HG03039 (cell line): ENCODE measurements at regions not wholly inside any gene's neighbourhood (a gene's known extent, or its start where the extent isn't known, plus 50 kb on each side); places are given as distances from the start of the nearest gene placed in this dataset.
"Not testable (repeated sequence)": the region's sequence is repeated elsewhere in the genome, so short reads cannot be mapped to it uniquely, and the experiment has no call there.

ENCODE experiments used
- ATAC-seq: cut with Tn5 transposase; IDR thresholded peaks from one replicate; pipeline ENCODE4 v1.9.1; 2021; ENCODE audit warnings: mild to moderate bottlenecking, moderate library complexity; ENCODE audit not compliant: unreplicated experiment

DNA sequence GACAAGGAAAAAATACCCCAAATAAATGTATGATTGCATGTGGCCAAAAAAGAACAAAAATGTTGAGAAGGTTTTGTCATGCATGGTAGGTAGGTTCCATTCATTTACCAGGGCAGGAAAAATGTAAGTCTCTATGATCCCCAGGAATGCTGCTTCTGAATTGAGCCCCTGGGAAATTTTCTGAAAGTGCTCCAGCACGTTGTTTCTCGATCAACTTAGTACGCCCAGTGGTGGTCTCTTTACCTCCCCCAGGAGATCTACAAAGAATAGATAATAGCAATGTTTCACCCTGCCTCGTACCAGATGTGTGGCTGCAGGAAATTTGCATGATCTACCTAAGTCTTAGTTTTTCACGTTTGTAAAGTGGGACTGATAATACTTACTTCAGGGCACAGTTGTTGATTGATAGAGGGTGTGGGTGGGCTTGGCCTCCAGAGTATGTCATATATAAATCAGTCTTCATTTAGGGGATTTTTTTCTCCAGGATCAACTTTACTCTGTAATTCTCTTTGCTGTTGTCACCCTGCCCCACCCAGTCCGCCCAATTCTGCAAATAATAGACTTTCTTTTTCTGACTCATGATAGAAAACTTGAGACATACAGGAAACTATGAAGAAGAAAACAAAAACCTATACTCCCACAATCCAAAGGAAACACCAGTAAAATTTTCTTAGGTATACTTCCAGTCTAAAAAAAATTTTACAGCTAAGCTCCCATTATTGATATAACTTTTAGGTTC lies 462.0 kb upstream of the RUNX1 start:
- no peak for ATAC-seq

DNA sequence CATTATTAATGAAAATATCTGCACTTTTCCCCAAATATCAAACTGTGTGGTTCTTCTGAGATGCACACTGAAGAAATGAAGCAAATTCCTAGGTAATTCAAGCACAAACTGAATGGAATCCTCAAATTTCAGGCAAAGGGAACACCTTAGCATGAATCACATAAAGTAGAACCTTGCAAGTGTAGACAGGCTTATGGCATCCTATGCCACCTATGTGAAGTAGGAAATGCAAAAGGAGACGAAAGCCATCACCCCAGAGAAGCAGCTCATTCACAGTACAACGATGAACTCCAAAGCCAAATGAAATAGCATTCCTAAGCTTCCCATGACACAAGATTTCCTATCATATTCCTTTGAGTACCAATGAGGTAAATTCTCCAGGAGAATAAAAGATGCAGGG lies 461.2 kb upstream of the RUNX1 start:
- ATAC-seq: no peak

DNA sequence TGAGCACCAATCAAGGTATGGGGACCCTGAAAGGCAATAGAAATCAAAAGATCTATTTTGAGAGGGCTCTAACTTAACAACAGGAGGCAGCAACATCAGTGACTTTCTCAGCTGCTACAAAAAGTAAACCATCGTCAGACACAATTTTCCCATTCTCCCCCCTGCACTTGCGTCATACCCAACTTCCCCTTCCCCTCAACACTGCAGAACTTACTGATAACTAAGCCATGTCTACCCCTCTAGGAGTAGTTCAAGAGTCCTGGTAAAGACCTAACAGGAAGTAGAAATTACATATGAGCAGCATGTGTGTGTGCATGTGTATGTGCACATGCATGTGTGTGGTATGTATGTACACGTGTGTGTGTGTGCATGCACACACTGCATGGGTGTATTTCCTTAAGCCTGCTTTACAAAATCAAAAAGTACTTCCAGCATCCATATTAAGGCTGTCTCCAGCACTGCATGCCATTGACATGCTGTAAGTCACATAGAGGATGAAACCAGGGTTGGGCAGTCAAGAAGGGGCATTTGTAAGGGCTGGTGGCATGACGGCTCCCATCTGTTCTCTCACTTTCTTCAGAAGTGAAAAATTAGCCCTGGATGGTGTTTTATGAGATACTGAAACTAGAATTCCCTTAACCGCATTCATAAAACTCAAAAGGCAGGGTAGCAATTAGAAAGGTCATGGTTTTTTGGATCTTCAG lies 460.1 kb upstream of the RUNX1 start:
- no peak for ATAC-seq

DNA sequence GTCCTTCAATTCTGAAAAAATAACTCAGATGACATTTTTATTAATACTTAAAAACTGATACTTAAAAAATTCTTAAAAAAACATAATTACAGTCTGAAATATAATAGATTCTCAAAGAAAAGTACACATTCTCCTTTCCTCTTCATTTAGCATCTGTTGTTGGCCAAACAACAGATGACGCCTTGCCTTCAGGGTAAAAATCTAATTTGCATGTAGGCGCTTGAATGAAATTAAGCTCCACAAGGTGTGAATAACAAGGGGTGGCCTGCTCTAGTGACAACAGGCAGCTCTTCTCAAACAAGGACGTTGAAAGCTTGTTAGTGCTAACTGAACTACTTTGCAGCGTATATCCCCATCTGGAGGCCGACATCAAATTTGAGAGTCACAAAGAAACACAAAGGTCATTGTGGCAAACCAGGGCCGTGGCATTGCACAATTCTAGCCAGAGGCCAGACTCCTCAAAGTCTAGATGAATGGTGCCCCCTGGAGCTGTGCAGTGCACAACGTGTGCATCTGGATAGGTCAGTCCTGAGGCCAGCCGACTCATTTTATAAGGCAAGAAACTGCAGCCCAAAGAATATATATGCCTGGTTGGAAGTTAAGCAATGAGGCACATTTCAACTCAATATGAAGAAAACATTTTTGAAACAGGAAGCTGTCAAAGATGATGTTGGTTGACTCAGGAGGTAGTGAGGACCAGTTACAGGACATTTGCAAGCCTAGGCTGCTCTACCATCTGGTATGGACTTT lies 459.2 kb upstream of the RUNX1 start:
- no peak for ATAC-seq

DNA sequence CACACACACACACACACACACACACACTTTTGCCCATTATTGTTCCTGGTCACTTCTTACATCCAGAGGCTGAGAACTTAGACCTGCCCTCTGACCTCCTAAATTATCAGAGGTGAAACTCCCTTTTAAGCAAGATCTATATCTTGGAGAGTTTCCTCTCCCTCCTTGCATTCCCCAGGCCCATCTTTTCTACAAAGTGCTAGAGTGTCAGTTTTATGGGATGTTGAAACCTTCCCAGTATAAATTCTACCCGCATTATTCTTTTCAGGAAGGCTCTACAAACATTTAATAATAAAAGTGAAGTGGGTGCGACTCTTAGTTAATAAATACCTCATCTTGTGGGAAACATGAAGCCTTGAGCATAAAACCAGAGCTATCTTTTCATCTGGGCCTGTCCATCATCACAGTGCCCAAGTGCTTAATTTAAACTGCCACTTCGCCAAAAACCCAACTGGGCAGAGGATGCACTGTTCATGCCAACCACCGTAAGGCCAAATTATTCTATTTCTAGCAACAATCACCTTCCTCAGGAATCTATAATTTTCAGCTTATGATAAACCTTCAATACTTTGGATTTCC lies 458.2 kb upstream of the RUNX1 start:
- ATAC-seq: no peak

DNA sequence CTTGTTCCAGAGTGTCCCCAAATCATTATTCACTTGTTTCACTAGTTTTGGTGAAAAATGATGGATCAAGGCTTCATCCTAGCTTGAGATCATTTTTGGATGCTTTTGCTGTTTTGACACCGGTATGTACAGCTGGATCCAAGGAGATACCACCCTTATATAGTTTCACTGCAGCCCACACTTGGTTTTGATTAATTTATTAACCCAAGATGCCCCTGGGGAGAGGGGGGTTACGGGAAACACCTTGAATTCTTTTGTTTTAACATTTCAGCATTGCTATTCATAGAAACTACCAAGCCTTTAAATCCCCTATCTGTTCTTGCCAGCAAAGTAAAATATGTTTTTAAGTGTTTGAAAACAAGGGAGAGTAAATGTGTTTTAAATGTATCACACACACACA lies 457.7 kb upstream of the RUNX1 start:
- no peak for ATAC-seq

DNA sequence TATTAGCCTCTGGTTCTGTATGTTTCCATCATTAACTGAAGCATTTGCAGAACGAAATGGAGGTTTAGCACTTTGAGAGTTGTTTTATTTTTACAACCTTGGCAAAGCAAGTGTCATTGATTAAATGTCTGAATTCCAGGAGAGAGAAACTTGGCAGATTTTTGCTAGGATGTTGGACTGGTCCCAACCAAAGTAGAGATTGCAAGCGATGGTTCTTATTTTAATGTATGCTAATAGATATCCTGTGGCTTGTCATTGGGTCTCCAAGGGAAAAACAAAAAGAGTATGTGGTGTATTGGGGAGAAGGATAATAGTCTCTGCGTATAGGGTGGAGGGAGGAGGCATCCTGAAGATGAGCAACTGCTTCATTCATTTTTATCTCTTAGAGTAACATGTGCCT lies 457.2 kb upstream of the RUNX1 start:
- no peak for ATAC-seq

DNA sequence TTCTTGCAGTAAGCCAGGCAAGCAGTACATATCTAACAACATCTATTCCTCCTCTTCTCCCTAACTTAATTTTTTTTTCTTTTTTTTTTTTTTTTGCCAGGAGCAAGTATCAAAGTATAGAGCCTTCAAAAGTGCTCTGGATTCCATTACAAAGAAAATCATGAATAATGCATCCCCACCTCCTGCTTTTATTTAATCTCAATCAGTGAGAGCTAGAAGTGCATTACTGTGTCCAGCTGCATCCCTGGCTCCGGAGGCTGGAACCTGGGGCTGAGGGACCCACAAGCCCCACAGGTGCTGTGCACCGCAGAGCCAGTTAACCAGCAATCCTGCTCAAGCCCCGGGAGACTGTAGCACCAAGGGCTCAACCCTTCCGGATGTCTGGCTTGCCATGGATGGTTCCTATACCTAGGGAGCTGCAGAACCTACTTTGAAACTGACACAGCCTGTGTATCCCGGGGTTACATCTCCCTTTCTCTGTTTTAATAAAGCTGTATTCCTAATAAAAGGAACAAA lies 455.9 kb upstream of the RUNX1 start:
- no peak for ATAC-seq

DNA sequence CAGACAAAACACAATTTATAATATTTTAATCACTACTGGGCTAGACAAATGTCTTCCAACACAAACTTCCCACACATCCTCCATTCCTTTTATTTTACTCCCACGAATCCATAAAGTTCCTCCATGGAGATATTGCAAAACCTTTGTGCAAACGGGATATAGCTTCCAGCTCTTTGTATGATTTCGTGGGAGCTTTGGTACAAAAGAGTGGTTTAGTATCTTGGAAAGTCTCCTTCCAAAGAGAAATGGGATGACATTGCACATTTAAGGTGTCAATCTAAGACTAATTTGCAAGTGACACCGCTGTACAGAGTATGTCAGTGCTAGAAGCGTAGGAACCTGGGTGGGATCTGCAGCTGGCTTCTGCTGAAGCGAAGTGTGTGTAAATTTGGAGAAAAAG lies 455.2 kb upstream of the RUNX1 start:
- ATAC-seq: no peak

DNA sequence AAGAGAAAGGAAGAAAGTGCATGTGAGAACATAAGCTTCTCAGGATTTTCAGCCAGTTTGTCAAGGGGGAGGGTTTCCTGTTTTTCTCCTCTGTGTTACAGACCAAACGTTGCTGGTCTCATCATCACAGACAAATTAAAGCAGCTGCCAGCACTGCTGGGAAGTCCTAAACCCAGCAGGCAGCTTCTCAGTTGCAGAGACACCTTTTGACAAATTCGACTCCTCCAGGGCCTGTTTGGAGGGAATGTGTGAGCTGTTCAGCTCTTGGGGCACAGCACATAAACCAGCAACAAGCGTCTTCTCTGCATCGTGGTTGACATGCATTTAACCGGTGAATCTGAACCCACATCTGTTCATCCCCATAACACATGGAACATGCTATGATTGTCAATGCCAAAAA lies 454.6 kb upstream of the RUNX1 start:
- ATAC-seq: no peak

DNA sequence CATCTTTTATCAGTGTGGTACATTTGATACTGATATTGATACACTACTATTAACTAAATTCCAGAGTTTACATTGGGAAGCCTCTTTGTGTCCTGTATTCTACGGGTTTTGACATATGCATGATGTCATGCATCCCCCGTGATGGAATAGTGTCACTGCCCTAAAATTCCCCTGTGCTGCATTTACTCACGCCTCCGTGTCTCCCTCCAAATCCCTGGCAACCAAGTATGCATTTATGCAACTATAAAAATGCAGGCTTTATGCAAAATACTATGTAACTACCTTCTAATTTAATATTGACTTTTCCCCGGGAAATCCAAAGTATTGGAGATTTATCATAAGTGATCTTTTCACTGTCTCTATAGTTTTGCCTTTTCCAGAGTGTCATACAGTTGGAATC lies 453.7 kb upstream of the RUNX1 start:
- ATAC-seq: no peak

DNA sequence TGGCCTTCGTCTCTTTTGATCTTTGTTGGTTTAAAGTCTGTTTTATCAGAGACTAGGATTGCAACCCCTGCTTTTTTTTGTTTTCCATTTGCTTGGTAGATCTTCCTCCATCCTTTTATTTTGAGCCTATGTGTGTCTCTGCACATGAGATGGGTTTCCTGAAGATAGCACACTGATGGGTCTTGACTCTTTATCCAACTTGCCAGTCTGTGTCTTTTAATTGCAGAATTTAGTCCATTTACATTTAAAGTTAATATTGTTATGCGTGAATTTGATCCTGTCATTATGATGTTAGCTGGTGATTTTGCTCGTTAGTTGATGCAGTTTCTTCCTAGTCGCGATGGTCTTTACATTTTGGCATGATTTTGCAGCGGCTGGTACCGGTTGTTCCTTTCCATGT lies 448.4 kb upstream of the RUNX1 start:
- ATAC-seq: not testable (repeated sequence)

DNA sequence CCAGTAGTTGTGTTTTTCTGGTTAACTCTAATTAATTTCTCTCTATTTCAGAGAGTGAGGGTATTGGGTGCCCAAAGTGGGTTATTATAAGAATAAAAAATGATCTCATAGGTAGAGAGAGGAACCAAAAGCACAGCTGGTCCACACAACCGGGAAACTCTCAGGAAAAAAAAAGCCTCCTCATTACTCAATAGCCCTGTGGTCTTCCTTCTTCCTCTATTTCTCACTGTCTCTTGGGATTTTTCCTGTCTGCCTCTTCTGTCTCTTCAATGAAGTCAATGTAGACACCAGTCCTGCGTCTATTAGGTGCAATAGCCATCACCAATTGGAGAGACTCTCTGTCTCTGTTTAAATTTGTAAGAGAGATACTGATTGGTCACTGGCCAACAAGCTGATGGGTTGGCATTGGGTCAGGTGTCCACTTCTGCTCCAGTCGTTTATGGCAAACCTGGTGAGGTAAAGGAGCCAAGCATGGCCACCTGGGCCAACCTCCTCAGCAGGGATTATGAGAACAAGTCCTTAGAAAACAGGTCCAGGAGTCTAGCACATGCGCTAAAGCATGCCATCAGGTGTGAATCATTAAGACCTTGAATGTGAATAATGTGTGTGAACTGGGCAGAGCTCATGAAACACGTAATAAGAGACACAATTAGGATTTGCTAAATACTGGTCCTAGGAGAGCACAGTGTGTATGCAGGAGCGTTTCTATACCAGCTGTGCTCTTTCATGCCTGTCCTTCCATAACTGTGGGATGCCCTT lies 443.0 kb upstream of the RUNX1 start:
- no peak for ATAC-seq

DNA sequence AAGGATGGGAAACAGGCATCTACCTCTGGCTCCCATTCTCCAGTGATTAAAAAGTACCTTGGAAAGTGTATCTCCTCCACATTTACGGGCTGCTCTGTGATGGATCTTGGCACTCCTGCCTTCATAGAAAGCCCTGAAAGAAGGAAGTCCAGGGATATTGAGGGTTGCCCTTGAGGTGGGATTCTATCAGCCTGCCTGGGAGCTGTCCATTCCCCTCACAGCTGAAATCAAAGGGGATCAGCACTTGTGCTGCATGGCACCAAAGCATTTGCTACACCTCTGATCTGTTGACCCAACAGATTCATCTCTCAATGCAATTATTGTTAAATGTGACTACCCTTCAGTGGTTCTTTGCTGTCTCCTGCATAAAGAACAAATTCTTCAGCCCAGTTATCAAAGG lies 442.0 kb upstream of the RUNX1 start:
- ATAC-seq: no peak

DNA sequence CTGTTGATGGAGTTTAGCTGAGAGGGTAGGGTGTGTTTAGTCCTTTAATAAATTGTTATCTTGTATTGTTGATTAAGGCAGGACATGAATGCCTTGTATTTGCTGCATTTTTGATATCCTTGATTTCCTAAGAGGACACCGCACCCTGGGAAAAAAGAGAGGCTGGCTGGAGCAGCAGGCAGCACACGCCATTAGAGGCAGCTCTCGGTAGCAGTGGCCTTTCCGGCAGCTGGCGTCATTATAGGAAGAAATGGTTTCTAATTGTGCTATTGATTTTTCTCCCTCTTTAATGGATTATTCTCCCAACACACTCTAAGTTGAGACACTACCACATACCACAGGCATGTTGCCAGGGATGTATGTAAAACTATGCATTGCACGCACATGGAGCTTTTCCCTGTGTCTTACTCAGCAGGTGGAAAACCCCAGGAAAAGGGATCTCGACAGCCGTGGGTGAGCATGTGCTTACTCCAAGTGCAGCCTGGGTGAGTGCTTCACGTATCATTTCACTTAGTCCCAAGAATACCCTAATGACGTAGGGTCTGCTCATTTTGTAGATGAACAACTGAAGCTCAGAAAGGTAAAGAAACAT lies 440.4 kb upstream of the RUNX1 start:
- no peak for ATAC-seq

DNA sequence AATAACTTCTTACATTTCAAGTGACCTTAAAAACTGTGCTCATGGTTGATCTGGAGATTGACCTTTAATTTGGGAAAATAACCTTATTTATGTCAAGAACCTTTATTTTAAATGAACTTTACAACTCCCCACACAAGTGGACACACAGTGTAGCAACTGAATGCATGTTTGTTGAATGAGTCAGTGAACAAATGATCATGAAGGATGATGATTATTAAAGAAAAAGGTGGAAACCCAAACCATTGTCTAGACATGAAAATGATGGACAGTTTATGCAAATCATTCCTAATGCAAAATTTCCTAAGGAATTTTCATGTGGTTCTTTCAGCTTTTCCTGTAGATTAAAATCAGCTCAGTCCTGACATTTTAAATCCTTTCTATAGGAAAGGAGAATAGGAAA lies 439.8 kb upstream of the RUNX1 start:
- no peak for ATAC-seq

DNA sequence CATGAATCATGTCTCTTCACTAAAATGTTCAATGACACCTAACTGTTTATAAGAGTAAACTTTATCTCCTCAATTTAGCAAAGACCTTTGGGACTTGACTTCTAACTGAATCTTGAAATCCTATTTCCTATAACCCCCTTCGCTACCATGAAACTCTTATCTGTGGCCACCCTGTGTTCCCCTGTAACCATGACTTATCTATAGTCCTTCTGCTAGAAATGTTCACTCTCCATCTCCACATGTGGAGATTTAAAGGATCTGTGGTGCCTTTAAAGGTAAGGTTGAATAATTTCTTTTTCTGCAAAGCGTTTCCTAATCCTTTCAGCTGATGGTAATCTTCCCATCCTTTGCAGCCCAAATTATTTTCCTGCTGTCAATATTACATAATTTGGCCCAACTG lies 436.3 kb upstream of the RUNX1 start:
- ATAC-seq: no peak

DNA sequence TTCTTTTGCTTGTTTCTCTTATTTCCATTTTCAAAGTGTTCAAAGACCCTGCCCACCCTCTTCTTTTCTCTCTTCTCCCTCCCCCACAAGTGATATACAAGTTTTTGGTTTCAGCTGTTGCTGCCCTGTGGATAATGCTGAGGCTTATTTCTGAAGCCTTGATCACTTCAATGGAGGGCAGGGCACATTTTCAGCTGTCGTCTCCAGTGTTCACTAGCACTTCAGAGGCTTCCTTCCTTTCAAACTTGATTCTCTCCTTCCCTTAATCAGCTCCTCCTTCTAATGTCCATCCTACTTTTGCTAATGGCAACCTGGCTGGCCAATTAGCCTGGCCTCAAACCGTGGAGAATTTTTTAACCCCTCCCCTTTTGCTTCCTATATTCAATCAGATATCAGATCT lies 435.7 kb upstream of the RUNX1 start:
- no peak for ATAC-seq

DNA sequence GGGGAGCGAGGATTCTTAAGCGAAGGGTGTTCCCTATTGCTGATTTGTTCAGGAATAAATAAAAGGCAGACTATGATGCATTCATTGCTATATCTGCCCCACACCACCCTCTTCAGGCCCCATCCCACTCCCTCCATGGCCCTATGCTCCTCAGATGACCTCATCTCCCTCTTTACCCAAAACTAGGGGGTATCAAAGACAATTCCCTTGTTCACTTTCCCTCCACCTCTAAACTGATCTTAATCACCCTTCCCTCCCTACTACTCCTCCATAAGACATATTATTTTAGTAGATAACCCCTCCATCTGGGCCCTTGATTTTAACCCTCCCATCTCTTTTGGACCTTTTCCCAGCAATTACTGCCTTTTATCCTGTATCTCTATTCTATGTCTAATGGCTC lies 434.9 kb upstream of the RUNX1 start:
- ATAC-seq: no peak

DNA sequence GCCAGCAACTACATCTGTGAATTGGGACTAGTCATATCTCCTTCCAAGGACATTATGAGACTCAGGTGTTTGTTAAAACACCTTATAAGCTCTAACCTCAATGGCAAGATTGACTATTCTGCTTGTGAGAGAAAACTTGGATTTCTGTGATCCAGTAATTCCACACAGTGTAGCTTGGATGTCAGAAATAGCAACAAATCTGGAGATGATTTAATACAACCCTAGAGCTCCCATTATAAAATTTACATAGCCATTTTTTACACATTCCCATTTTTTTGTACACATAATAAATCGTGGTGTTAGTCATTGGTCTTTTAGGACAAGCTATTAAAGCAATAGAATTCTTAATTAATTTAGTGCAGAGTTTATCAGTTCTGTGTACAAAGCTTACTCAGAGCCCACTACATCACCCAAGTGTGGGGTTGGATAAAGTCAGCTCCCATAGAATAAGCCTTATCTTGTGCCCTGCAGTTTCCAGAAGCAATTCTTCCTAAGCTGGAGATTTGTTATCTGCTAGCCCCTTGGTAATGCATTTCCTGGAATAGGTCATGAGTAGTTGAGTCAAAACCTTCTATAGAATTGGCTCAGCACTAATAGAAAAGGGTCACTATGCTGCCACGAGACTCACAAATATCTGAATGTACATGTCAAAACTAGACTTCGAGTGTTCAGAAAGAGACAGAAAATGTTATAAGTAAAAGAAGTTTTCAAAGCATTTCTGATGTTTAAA lies 434.0 kb upstream of the RUNX1 start:
- ATAC-seq: no peak
